Hepatocyte (in vitro differentiated cells): ENCODE measurements at regions not wholly inside any gene's neighbourhood (a gene's known extent, or its start where the extent isn't known, plus 50 kb on each side); places are given as distances from the start of the nearest gene placed in this dataset.
"Not testable (repeated sequence)": the region's sequence is repeated elsewhere in the genome, so short reads cannot be mapped to it uniquely, and the experiment has no call there.

ENCODE experiments used
- CTCF ChIP-seq: fragments of 200-600 bp; sonication (generic); IDR thresholded peaks from 2 replicates; pipeline ENCODE4 v1.5.1; 2016; ENCODE audit warnings: antibody characterized with exemption, mild to moderate bottlenecking; ENCODE audit not compliant: poor library complexity
- EZH2 ChIP-seq: fragments of 200-600 bp; sonication (generic); IDR thresholded peaks from 2 replicates; pipeline ENCODE4 v1.6.1; 2016; ENCODE audit warnings: antibody characterized with exemption, mild to moderate bottlenecking, borderline replicate concordance
- EZH2phosphoT487 ChIP-seq: fragments of 200-600 bp; sonication (generic); IDR thresholded peaks from one replicate; pipeline ENCODE4 v1.6.1; 2018; ENCODE audit warnings: antibody characterized with exemption, mild to moderate bottlenecking, low read depth, moderate library complexity; ENCODE audit not compliant: unreplicated experiment, severe bottlenecking

GRCh38 chr15:45874566-45874965 is 239.7 kb downstream of the SQOR start:
- TF ChIP-seq CTCF, EZH2, EZH2phosphoT487: not testable (repeated sequence)
